UCSD-AML1 (cell line): ENCODE measurements at regions not wholly inside any gene's neighbourhood (a gene's known extent, or its start where the extent isn't known, plus 50 kb on each side); places are given as distances from the start of the nearest gene placed in this dataset.

Experiments used
- DNase-seq: peaks from one replicate; lab custom pipeline; 2025; ENCODE audit not compliant: unreplicated experiment; lab: John Stamatoyannopoulos, UW

DNA sequence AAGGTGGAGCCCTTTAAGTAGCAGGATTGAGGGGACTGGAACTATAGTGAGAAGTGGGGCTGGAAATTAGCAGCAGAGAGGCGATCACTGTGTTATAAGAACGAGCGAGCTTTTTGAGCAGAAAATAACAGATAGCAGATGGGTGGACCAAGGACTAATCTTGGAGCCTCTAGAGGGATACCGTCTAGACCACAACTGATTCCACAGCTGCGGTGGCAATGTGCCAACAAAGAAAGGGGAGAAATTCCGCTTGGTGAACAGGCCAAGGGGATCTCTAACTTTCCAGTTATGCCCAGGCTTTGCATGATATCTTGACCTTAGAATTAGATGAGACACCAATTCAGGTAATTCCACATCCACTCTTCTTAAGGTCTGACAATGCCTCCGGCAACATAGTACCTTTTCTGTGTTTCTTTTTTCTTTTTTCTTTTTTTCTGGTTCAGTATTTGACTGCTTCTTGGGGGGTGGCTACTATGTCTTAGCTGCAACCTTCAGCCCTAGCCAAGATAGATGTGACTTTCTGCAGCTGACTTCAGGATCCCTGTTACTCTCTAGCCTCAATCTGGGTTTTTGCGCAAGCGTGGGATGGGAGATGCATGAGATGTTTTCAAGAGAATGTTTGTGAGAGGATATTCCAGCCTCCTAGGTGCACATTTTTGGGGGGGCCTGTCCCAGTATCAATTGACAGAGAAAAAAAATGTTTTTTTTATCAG, 143.4 kb upstream of the CPSF6 start:
- no peak for DNase-seq

DNA sequence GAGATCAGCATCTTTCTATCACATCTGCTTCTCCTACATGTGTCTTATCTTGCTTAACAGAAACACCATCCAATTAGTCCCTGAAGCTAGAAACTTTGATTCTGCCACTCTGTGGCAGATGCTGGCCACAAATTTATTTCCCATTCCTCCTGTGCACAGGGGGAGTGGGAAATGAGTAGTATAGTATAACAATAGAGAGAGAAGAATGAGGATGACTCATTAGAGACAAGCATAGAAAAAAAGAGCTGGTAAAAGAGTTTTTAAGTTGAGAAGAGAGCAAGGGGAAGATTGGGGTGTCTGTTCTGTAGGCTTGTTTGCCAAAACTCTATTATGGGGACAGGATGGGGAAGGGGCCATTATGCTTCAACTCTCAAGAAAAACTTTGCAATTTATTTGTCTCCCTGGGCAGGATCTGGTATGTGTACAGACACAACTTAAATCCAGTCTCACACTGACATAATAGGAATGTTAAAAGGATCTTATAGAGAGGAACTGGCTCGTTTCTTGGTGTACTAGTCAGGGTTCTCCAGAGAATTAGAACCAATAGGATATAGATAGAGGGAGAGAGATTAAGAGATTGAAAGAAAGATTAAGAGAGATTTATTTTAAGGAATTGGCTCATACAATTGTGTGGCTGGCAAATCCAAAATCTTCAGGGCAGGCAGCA, 142.6 kb upstream of the CPSF6 start:
- DNase-seq: no peak

DNA sequence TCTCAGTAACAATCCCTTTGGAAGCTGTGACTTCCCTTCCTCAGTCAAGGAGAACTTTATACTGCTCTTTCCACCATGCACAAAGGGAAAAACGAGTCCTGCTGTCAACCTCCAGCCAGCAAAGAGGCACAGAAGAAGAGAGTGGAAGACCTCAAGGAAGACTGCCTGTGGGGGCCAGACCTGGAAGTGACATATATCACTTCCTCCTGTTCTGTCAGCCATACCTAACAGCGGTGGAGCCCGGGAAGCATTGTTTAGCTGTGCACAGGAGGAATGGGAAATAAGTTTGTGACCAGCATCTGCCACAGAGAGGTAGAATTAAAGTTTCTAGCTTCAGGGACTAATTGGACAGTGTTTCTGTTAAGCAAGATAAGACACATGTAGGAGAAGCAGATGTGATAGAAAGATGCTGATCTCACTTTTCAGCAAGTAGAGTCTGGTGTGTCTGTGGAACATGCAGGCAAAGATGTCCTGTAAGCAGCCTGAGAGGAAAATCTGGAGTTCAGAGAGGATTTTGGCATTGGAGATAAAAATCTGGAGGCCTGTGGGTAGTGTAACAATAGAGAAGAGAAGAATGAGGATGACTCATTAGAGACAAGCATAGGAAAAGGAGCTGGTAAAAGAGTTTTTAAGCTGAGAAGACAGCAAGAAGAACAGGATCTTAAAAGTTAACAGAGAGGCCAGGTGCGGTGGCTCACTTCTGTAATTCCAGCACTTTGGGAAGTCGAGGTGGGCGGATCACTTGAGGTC, 141.6 kb upstream of the CPSF6 start:
- no peak for DNase-seq

DNA sequence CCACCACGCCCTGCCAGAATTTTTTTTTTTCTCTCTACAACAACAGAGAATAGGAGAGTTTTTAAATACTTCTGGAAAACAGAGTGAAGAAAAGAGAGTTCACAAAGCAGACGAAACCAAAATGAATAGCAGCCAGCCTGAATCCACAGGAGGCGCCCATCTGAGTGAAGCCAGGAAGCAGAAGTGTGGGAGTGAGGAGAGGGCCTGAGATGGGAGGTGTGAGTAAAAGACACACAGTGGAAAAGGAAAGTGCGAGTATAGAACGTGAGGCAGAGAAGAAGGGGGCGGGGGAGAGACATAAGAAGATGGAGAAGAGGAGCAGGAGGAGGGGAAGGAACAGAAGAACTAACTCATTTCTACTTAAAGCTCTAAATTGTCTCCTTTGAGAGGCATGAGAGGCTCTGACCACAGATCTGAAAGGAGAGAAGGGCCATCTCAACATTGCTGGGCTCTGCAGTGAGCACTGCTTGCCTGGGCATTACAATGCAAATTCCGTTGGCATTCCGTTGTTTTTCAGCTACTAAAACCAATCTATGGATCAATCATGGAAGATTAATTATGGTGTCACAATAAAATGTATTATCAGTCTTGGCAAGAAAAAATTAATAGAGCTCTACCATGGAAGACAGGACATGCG, 140.1 kb upstream of the CPSF6 start:
- DNase-seq: no peak

DNA sequence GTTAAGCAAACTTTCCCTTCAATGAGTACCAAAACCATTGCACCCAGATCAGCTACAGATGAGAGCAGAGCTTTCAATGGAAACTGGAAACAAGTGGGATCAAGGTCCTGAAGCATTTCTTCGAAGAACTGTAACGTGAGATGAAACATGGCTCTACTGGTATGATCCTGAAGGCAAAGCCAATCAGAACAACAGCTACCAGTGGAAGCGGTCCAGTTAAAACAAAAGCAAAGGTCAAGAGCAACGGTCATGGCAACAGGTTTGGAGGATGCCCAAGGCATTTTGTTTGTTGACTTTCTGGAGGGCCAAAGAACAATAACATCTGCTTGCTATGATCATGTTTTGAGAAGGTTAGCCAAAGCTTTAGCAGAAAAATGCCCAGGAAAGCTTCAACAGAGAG, 137.9 kb upstream of the CPSF6 start:
- DNase-seq: no peak

DNA sequence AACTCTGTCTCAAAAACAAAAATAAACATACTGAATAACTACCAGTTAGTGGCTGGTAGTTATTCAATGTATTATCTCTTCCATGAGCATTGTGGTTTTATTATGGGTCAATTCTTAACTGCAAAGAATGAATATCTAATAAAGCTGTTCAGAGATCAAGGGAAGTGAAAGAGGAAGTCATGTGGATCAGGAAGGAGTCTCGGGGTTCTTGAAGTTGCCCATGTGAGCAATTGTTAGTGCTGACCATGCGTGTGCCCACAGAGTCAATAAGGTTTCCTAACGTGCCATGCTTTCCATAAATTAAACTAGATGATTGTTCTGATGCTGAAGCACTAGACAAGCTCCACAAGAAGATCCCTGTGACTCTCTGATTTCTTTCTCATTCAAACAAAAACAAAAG, 136.5 kb upstream of the CPSF6 start:
- no peak for DNase-seq

DNA sequence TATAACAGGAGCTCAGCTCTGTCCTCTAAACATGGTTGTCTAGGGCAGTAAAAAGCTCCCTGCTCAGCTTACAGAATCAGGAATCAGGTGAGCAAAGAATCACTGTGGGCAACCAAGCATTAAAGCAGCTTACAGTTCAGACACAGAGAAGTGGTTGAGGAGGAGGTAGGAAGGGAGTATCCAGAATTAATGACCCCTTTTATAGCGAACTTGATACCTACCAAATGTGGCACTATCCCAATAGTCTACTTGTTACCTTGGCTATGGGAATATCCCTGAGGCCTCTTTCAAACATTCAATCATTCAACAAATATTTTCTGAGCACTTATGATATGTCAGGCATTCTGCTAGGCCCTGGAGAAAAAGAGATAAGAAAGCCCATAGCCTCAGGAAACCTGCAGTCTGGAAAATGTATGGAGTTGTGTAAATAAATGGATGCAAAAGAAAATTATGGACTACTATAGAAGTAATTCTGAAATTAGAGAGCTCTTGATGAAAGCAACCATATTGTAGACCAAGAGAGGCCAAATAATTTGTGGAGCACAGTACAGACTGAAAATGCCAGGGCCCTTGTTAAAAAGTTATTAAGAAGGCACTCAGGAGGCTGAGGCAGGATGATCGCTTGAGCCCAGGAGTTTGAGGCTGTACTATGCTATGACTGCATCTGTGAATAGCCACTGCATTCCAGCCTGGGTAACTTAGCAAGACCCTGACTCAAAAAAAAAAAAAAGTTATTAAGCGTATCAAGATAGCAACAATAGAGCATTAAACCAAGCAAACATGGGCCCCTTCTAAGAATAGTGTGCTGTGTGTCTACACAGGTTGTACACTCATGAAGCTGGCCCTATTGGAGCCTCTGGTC, 134.0 kb upstream of the CPSF6 start:
- no peak for DNase-seq

DNA sequence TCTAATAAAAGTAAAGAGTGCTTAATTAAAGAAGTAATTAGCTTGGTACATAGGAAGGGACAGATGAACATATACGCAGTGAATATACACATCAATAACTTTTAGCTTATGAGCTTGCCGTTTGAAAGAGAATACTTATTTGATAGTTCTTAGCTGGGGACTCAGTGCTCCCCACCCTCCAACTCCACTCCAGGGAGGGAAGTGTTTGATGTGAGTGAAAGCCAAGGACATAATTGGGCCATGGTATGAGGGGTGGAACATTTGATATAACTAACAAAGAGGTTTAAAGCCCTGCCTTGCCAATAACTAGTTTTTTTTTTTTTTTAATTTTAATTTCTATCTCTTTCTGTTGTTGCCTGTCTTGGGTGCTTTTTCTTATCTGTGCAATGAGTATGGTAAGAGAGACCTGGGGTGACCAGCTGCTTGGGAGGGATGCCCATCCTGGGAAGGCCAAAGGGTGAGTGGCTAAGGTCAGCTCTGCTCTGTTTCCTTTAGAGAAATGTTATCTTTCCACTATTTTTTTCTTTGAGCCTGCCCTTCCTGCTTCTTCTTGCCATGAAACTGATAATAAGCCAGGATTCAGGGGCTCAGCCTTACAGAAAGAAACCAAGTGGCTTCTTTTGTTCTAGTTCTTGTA, 132.8 kb upstream of the CPSF6 start:
- DNase-seq: no peak

DNA sequence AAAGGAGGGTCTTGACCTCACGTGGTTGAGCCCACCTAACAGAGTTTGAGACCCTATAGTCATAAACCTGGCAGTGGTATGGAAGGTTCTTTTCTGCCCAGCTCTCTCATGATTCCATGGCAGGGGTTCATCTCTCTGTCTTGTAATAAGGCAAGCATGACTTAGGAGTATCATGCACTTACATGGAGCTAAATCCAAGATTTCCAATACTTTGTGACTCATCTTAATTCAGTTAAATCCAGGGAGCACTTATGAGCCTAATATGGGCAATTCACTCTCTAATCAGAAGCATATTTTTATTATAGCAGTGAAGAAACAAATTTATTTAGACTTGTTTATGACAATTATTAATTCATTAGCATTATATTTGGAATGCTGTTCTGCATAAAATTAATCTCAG, 131.8 kb upstream of the CPSF6 start:
- DNase-seq: no peak

DNA sequence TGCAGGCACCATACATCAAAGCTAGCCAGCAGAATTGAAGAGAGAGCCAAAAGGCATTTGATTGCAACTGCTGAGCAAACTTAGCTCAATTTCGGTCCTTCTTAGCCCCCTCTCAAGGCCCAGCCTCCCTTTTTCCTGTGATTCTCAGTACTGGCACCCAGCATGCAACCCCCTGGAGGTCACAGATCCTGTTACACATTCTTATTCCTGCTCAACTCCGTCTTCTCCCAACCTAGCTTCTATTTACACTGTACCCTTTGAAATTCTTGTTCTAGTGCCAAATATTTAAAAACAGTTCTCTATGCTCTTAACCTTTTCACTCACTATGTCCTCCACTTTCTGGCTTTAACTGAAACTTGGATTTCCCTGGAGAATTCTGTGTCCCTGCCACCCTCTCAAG, 131.3 kb upstream of the CPSF6 start:
- no peak for DNase-seq

DNA sequence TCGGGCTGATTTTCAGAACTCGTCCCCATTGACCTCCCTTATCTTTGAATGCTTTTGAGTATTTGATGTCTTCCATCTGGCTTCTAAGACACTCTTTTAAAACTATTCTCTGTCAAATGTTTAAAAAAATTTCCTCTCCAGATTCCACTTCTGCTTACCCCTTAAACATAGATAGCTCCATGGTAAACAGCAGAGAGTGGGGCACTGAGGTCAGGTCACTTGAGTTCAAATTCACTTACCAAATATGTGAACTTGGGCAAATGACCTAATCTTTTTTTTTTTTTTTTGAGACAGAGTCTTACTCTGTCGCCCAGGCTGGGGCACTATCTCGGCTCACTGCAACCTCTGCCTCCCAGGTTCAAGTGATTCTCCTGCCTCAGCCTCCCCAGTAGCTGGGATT, 126.8 kb upstream of the CPSF6 start:
- DNase-seq: no peak

DNA sequence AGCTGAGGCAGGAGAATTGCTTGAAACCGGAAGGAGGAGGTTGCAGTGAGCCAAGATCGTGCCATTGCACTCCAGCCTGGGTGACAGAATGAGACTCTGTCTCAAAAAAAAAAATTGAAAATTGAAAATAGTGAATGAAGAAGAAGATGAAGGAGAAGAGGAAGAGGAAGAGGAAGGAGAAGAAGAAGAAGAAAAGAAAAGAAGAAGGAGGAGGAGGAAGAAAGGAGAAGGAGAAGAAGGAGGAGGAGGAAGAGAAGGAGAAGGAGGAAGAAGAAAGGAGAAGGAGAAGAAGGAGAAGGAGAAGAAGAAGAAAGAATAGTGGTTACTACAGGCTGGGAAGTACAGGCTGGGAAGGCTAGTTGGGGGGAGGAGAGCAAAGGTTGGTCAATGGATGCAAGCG, 124.3 kb upstream of the CPSF6 start:
- DNase-seq: no peak

DNA sequence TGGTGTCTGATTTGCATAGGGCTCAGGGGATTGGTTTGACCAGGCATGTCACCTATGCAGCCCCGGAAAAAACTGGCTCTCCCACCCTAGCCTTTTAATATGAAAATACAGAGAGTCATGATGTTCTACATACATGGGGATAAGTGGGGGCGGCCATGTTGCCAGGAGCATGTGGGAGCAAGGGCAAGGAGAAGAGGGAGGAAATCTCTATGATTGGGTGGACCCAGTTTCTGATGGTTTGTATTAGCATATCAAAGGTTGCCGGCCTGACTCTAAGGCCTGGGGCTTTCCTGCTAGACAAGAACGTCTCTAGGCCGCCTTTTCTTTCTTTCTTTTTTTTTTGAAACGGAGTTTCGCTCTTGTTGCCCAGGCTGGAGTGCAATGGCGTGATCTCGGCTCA, 123.4 kb upstream of the CPSF6 start:
- DNase-seq: no peak

DNA sequence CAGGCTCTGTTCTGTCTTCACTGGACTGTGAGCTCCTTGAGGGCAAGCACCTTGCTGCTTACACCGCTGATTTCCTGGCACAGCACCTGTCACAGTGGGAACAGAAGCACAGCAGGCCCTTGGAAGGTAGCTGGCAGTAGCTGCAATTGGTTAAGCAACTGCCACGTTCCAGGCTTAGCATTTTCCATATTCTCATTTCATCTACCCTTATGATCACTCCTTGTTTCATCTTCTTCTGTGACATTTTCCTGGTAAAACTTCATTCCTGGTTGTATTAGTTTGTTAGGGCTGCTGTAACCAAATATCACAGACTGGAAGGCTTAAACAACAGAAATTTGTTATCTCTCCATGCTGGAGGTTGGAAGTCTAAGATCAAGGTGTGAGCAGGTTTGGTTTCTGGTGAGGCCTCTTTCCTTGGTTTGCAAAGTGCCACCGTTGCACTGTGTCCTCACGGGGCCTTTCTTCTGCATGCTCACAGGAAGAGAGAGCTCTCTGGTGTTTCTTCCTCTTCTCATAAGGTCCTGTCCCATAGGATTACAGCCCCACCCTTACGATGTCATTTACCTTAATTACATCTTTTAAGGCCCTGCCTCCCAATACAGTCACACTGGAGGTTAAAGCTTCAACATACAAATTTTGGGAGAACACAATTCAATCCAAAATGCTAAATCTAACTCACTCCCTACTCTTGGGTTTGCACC, 121.7 kb upstream of the CPSF6 start:
- DNase-seq: no peak

DNA sequence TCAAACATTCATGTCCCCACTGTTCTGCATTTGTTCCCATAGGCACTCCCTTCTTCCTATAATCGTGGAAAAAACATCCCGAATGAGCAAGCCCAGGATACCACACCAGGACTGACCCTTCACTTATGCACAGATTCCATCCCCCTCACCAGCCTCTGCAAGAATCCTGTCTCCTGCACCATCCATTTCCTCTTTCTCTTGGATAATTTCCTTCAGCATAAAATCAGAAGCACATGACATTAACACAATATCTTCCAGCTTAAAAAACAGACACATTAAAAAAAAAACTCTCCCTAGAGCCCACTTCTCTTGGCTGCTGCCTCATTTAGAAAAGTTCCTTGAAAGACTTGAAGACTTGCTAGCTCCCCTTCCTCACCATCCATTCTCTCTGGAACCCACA, 120.9 kb upstream of the CPSF6 start:
- no peak for DNase-seq

DNA sequence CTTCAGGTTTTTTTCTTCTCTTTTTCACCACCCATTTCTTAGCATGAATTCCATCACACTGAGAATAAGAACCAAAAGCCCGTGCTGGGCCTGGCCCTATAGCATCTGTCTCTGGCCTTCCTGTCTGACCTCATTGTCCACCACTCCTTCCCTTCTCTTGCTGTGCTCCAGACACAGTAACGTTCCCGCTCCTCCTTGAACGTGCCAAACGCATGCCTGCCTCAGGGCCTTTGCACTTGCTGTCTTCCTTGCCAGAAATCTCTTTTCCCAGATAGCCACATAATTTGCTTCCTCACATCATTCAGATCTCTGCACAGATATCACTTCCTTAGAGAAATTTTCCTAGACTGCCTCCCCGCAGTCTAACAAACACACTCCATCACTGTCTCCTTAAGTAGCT, 119.6 kb upstream of the CPSF6 start:
- DNase-seq: no peak

DNA sequence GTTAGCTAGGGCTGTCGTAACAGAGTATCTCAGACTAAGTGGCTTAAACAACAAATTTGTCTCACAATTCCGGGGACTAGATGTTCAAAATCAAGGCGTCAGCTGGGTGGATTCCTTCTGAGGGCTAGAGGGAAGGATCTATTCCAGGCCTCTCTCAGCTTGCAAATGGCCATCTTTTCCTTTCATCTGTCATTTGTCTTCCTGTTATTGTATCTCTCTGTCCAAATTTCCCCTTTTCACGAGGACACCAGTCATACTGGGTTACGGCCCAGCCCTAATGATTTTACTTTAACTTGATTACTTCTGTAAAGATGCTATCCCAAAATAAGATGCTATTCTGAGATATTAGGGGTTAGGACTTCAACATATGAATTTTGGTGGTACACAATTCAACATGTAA, 119.0 kb upstream of the CPSF6 start:
- DNase-seq: no peak

DNA sequence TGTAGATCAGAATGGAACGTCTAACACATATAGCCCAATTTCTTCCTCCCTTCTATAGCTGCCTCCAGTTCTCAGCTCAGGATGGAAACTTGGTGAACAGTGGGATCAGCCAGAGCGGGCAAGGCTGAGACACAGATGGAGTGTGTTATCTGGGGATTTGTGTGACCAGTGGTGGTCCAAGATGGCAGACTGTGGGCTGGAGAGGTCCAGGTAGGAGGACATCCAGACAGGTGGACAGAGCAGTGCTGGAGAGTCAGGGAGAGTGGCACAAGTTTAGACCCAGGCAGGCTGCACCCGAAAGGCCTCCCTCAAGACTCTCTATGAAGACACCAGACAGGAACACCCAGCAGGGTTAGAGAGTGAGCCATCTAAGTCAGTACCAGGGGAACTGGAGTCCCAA, 116.1 kb upstream of the CPSF6 start:
- DNase-seq: no peak

DNA sequence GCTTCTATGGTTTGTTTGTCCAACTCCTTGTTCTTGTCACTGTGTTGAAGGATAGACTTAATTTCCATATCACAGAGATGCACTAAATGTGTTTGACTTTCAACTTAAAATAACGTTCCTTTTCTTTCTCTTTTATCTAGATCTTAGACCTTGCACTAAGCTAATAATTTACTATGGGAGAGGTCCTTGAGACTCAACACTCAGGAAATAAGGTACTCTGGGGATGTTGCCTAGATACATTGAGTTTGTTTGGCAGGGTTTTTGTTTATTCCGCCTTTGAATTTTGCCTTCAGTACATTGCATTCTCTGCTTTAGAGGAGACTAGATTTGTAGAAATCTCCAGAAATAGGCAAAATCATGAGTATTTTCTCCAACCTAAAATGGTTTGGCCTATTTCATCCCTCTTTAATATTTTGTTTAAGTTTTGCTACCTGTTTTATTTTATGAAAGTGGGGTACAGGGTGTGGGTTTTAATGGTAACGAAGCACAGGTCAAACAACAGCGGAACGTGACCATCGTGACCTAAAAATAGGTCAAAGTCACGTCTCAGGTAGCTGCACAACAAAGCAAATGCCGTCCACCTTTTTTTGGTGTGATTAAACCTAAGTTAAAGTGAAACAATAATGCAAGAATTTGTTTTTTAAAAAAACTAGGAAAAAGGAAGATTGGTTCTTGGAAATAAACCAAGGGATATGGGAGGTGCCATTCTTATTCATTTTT, 115.3 kb upstream of the CPSF6 start:
- DNase-seq: no peak
